Osteocyte (in vitro differentiated cells): ENCODE measurements at regions not wholly inside any gene's neighbourhood (a gene's known extent, or its start where the extent isn't known, plus 50 kb on each side); places are given as distances from the start of the nearest gene placed in this dataset.

ENCODE experiments used
- DNase-seq: peaks from one replicate; pipeline ENCODE4 v3.0.0; 2021; ENCODE audit warnings: mixed read lengths; ENCODE audit not compliant: unreplicated experiment; ENCODE audit errors: extremely low spot score
- H3K27ac Mint-ChIP-seq: one replicate; pipeline ENCODE4 v1.8.0; 2021; ENCODE audit warnings: mild to moderate bottlenecking, mixed read lengths; ENCODE audit not compliant: unreplicated experiment
- H3K27me3 Mint-ChIP-seq: one replicate; pipeline ENCODE4 v1.8.0; 2021; ENCODE audit warnings: mixed read lengths; ENCODE audit not compliant: unreplicated experiment
- H3K36me3 Mint-ChIP-seq: one replicate; pipeline ENCODE4 v1.8.0; 2021; ENCODE audit warnings: mixed read lengths; ENCODE audit not compliant: unreplicated experiment
- H3K4me1 Mint-ChIP-seq: one replicate; pipeline ENCODE4 v1.8.0; 2021; ENCODE audit warnings: mixed read lengths; ENCODE audit not compliant: unreplicated experiment
- H3K4me3 Mint-ChIP-seq: one replicate; pipeline ENCODE4 v1.8.0; 2021; ENCODE audit warnings: mild to moderate bottlenecking, moderate library complexity, mixed read lengths; ENCODE audit not compliant: unreplicated experiment
- H3K9me3 Mint-ChIP-seq: one replicate; pipeline ENCODE4 v1.8.0; 2021; ENCODE audit warnings: mixed read lengths; ENCODE audit not compliant: unreplicated experiment
- CTCF ChIP-seq: fragments of 200-600 bp; sonication (generic); IDR thresholded peaks from 2 replicates; pipeline ENCODE4 v1.5.0; 2021; ENCODE audit warnings: antibody characterized with exemption, mild to moderate bottlenecking, moderate library complexity

- Mint-ChIP-seq H3K27ac (no peak overlapping the region), H3K9me3 (peaks cover 8% of the 10 kb centered on the region), H3K27me3 (no peaks in the 10 kb centered on the region), H3K4me1 (peaks cover 18% of the 10 kb centered on the region), H3K36me3 (no peaks in the 10 kb centered on the region), H3K4me3 (no peak overlapping the region)
- no peak for DNase-seq
- TF ChIP-seq CTCF, result no peak
These were observed 130.0 kb upstream of the BMP5 start for GRCh38 chr6:56005426-56005825.

- Mint-ChIP-seq H3K4me3 (no peak overlapping the region), H3K27me3 (no peaks in the 10 kb centered on the region), H3K9me3 (peaks cover 8% of the 10 kb centered on the region), H3K4me1 (peaks cover 18% of the 10 kb centered on the region), H3K27ac (no peak overlapping the region), H3K36me3 (no peaks in the 10 kb centered on the region)
- TF ChIP-seq CTCF, result no peak
- DNase-seq, result no peak
These were observed 129.0 kb upstream of the BMP5 start for GRCh38 chr6:56004426-56004825.

GRCh38 chr6:56003616-56004015 is 128.2 kb upstream of the BMP5 start:
- H3K9me3 Mint-ChIP-seq, result peaks cover 4% of the 10 kb centered on the region
- no peak for DNase-seq
- no peak overlapping the region for H3K27ac Mint-ChIP-seq
- peaks cover 19% of the 10 kb centered on the region for H3K4me1 Mint-ChIP-seq
- H3K4me3 Mint-ChIP-seq, result no peak overlapping the region
- no peaks in the 10 kb centered on the region for H3K27me3 Mint-ChIP-seq
- no peak for TF ChIP-seq CTCF
- H3K36me3 Mint-ChIP-seq, result no peaks in the 10 kb centered on the region

GRCh38 chr6:56002336-56002735 is 126.9 kb upstream of the BMP5 start:
- no peak for DNase-seq
- Mint-ChIP-seq H3K4me1 (peaks cover 22% of the 10 kb centered on the region), H3K27me3 (no peaks in the 10 kb centered on the region), H3K36me3 (no peaks in the 10 kb centered on the region), H3K9me3 (peaks cover 4% of the 10 kb centered on the region), H3K4me3 (no peak overlapping the region), H3K27ac (no peak overlapping the region)
- no peak for TF ChIP-seq CTCF

GRCh38 chr6:55998576-55998975 is 123.2 kb upstream of the BMP5 start:
- Mint-ChIP-seq H3K9me3 (peaks cover 14% of the 10 kb centered on the region), H3K4me1 (peaks cover 16% of the 10 kb centered on the region), H3K27me3 (no peaks in the 10 kb centered on the region), H3K36me3 (no peaks in the 10 kb centered on the region), H3K27ac (no peak overlapping the region), H3K4me3 (no peak overlapping the region)
- DNase-seq, result no peak
- no peak for TF ChIP-seq CTCF
